ENCODE measurements at regions not wholly inside any gene's neighbourhood (a gene's known extent, or its start where the extent isn't known, plus 50 kb on each side); places are given as distances from the start of the nearest gene placed in this dataset.

GRCh38 chr2:76669966-76670465 lies 852.2 kb downstream of the LRRTM4 start:
- TF ChIP-seq CTCF (IDR thresholded peaks at IDR 0.05; ENCODE audit: unreplicated experiment), result no peak
- Mint-ChIP-seq H3K36me3 (ENCODE audit: insufficient read depth, unreplicated experiment) (no peaks in the 10 kb centered on the region), H3K4me3 (ENCODE audit: low read depth, unreplicated experiment) (no peak overlapping the region), H3K9me3 (ENCODE audit: low read depth, unreplicated experiment) (peaks cover 4% of the 10 kb centered on the region), H3K27ac (ENCODE audit: unreplicated experiment) (no peak overlapping the region), H3K27me3 (ENCODE audit: unreplicated experiment) (no peaks in the 10 kb centered on the region), H3K4me1 (ENCODE audit: low read depth, unreplicated experiment) (no peaks in the 10 kb centered on the region)
- DNase-seq, result no peak
- BruUV-seq (replicated peaks), result no TSS peak
- CTCF ChIA-PET, result no interaction called here
- intact Hi-C loops (cut with micrococcal nuclease; ENCODE audit: unreplicated experiment), result no loop called here

- TF ChIP-seq CTCF (IDR thresholded peaks at IDR 0.05; ENCODE audit: unreplicated experiment), result no peak
- no TSS peak for BruUV-seq (replicated peaks)
- Mint-ChIP-seq H3K27ac (ENCODE audit: unreplicated experiment) (no peak overlapping the region), H3K36me3 (ENCODE audit: insufficient read depth, unreplicated experiment) (no peaks in the 10 kb centered on the region), H3K27me3 (ENCODE audit: unreplicated experiment) (no peaks in the 10 kb centered on the region), H3K4me3 (ENCODE audit: low read depth, unreplicated experiment) (no peak overlapping the region), H3K9me3 (ENCODE audit: low read depth, unreplicated experiment) (peaks cover 7% of the 10 kb centered on the region), H3K4me1 (ENCODE audit: low read depth, unreplicated experiment) (no peaks in the 10 kb centered on the region)
- intact Hi-C loops (cut with micrococcal nuclease; ENCODE audit: unreplicated experiment), result no loop called here
- CTCF ChIA-PET, result no interaction called here
- DNase-seq, result no peak
These were observed 853.9 kb downstream of the LRRTM4 start for GRCh38 chr2:76668279-76668678.

- H3K9me3 Mint-ChIP-seq (ENCODE audit: low read depth, unreplicated experiment), result peaks cover 7% of the 10 kb centered on the region
- no peak for DNase-seq
- H3K4me3 Mint-ChIP-seq (ENCODE audit: low read depth, unreplicated experiment), result no peak overlapping the region
- H3K27ac Mint-ChIP-seq (ENCODE audit: unreplicated experiment), result no peak overlapping the region
- no peak for TF ChIP-seq CTCF (IDR thresholded peaks at IDR 0.05; ENCODE audit: unreplicated experiment)
- intact Hi-C loops (cut with micrococcal nuclease; ENCODE audit: unreplicated experiment), result no loop called here
- H3K4me1 Mint-ChIP-seq (ENCODE audit: low read depth, unreplicated experiment), result no peaks in the 10 kb centered on the region
- no TSS peak for BruUV-seq (replicated peaks)
- CTCF ChIA-PET, result no interaction called here
- H3K36me3 Mint-ChIP-seq (ENCODE audit: insufficient read depth, unreplicated experiment), result no peaks in the 10 kb centered on the region
- no peaks in the 10 kb centered on the region for H3K27me3 Mint-ChIP-seq (ENCODE audit: unreplicated experiment)
These were observed 854.3 kb downstream of the LRRTM4 start for GRCh38 chr2:76667821-76668271.

GRCh38 chr2:76642129-76642528 lies 880.0 kb downstream of the LRRTM4 start:
- H3K4me1 Mint-ChIP-seq (ENCODE audit: low read depth, unreplicated experiment), result no peaks in the 10 kb centered on the region
- no peaks in the 10 kb centered on the region for H3K36me3 Mint-ChIP-seq (ENCODE audit: insufficient read depth, unreplicated experiment)
- DNase-seq, result no peak
- H3K27ac Mint-ChIP-seq (ENCODE audit: unreplicated experiment), result no peak overlapping the region
- no peak overlapping the region for H3K4me3 Mint-ChIP-seq (ENCODE audit: low read depth, unreplicated experiment)
- BruUV-seq (replicated peaks), result no TSS peak
- peaks cover 11% of the 10 kb centered on the region for H3K9me3 Mint-ChIP-seq (ENCODE audit: low read depth, unreplicated experiment)
- no peaks in the 10 kb centered on the region for H3K27me3 Mint-ChIP-seq (ENCODE audit: unreplicated experiment)
- CTCF ChIA-PET, result no interaction called here
- intact Hi-C loops (cut with micrococcal nuclease; ENCODE audit: unreplicated experiment), result no loop called here
- TF ChIP-seq CTCF (IDR thresholded peaks at IDR 0.05; ENCODE audit: unreplicated experiment), result no peak

Measured in Calu3 (cell line).